CD1c-positive myeloid dendritic cell (primary cell): ENCODE measurements at regions not wholly inside any gene's neighbourhood (a gene's known extent, or its start where the extent isn't known, plus 50 kb on each side); places are given as distances from the start of the nearest gene placed in this dataset.

Experiments used
- DNase-seq: peaks from one replicate; pipeline ENCODE4 v3.0.0-alpha.2; 2016; ENCODE audit errors: extremely low spot score

DNA sequence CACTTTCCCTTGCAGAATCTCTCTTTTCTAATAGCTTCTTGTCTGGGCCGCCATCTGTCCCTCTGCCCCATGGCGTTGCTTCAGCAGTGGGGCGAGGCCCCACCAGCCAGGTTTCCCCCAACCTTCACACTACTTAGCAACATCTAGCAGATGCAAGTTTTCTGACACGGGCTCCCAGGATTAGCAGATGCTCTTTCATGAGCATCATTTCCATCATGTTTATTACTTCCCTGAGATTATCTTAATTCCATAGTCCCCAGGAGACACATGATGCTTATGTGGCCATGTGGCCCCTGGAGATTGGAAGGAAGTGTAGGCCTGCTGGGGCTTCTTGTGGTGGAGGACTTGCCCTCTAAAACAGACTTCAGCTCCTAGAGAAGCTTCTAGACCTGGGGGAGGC is 102.0 kb upstream of the MYL2 start:
- DNase-seq: no peak

DNA sequence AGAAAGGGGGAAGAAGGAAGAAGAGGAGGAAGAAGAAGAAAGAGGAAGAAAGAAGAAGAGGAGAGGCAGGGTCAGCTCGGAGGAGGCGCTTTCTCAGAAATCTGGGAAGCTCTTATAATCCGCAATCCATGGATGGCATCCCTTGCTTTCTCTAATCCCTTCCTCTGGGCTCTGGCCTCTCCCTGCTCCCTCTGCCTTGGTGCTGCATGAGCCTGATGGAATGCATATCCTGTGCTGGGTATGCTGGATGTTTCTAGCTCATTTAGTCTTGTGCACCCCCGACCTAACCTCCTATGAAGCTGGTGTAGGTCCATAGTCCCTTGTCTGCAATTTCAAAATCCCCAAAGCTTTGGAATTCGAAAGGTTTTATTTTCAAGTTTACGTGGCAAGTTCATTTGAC is 94.2 kb upstream of the MYL2 start:
- DNase-seq: no peak

DNA sequence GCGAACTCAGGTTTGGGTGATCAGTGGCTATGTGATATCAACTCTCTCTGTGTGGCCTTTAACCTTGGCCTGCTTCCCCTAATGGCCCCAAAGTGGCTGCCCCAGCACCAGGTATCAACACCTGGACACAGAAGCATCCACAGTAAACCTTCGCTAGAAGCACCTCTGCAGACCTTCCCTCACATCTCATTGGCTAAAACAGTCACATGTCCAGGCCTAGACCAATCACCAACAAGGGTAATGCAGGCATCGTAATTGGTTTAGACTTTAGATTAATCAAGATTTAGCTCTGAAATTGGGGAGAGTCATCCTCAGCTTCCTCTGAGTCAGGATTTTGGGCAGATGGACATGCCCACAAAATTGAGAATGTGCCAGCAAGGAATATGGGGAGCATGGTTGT is 92.5 kb upstream of the MYL2 start:
- no peak for DNase-seq

DNA sequence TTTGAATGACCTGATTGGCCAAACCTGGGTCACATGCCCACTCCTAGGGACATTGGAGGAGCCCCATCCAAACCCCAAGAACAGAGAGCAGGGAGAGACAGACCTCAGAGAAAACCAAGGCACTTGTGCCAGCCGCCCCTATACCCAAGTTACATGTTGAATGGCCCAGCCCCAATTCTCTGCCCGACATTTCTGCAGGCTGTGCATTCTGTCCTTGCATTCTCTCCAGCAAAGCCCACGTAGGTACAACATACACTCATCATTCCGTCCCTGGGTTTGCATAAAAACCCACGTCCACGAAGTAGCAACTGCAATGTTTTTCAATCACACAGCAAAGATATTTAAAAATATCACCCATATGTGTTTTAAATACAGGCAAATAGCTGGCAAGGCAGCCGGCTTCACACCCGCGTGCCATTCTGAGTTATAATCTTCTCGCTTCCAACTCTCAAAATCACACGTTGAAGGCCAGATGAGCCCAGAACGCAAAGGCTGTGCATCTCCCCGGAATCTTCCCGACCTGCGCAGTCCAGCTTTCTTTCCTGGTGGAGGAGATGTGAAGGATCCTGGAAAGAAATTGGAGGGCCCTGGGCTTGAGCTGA is 91.7 kb upstream of the MYL2 start:
- no peak for DNase-seq

DNA sequence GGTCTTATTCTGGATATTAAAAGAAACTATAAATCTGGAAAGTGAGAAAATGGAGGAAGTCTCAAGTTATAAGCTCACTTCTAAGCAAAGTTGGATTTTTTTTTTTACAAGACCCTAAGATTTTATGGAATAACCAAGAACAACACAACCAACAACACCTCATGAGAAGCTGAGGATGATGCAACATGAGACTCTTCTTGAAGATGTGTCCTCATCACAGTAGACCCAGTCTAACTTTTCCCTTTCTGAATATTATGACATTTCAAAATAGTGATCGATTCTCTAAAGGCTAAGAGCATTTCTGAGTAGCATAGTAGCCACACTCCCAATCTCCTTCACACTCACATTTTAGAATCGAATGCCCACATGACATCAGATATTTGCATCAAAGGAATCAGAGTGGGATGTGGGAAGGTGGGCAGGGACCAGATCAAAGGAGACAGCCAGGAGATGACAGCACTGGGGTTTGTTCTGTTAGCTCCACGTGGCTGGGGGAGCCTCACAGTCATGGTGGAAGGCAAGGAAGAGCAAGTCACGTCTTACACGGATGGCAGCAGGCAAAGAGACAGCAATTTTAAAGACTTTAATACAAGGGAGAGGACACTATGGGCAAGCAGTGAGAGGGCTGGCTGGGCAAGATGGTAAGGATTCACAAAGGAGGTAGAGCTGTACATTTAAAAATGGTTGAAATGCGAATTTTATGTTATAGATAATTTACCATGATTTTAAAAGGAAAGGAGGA is 90.7 kb upstream of the MYL2 start:
- no peak for DNase-seq

DNA sequence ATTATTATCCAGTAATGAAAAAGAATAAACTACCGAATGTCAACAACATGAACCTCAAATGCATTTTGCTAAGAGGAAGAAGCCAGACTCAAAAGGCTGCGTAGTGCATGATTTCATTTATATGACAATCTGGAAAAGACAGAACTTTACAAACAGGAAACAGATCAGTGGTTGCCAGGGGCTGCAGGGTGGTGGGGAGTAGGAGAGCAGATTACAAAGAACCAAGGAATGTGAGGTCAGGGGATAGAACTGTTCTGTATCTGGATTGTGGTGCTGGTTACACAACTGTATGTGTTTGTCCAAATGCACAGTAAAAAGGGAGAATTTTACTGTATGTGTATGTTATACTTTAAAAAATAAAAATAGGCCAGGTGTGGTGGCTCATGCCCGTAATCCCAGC is 89.7 kb upstream of the MYL2 start:
- DNase-seq: no peak

DNA sequence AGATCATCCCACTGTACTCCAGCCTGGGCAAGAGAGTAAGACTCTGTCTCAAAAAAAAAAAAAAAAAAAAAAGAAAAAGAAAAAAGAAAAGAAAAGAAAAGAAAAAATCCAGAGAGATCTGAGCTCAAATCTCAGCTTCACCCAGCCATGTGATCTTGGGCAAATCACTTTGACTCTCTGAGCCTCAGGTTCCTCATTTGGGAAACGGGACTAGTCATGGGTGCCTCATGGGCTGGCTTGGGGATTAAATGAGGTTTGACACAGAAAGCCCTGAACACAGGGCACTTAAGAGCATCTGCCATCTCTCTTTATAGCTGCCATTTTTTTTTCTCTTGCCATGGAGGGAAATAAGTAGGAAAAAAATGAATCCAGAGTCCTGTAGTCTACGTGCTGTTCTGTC is 86.2 kb upstream of the MYL2 start:
- peak; percentile 39 for DNase-seq

DNA sequence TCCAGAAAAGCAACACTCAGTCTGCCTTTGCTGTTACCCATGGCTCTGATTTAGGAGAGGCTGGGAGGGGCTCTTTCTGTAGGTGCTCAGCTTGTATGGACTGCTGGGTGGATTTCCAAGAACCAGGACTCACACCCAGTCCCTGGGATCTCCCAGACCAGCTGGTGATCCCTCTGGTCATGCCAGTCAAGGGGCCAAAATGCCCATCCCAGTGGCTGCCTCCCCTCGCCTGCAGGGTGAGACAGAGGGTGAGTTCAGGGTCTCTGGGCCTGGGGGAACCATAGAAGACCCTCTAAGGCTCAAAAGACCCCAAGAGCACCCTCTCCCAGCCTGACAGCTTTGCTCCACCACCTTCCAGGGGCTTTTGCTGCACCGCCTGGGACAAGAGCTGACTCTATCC is 78.6 kb upstream of the MYL2 start:
- no peak for DNase-seq

DNA sequence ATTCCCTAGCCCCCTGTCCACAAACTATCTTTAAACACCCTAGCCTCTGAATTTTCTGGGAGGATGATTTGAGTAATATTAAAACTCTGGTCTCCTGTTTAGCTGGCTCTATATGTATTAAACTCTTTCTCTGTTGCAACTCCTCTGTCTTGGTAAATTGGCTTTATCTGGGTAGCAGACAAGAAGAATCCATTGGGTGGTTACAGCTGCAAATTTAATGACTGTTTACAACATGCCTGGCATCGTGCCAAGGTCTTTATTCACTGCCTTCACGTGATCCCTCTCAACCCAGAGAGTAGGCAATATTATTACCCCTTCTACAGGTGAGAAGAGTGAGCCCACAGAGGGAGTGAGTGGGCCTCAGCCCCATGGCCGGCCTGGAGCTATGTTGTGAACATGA is 77.8 kb upstream of the MYL2 start:
- DNase-seq: no peak

DNA sequence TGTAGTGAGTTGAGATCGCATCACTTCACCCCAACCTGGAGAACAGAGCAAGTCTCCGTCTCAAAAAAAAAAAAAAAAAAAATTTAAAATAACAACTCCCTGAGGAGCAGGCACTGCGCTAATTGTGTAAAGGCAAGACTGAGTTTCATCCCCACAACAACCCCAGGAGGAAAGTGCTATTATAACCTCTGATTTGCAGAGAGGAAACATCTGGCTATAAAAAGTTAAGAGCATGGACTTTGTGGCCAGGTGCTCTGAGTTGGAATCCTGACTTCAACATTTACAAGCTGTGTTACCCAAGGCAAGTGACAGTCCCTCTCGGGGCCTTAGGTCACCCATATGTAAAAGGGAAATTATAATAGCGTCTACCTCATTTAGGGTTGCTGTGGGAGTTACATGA is 76.0 kb upstream of the MYL2 start:
- no peak for DNase-seq

DNA sequence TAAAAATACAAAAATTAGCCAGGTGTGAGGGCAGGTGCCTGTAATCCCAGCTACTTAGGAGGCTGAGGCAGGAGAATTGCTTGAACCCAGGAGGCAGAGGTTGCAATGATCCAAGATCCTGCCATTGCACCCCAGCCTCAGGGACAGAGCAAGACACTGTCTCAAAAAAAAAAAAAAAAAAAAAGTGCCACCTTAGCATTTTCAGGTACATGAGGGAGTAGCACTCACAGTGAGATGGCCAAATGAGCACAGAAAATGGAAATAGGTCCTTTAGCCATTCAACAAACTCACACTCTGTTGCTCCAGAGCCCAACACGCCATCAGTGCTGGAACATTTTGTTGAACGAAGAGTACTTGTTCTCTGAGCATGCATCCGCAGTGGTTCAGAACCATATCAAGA is 75.2 kb upstream of the MYL2 start:
- no peak for DNase-seq

DNA sequence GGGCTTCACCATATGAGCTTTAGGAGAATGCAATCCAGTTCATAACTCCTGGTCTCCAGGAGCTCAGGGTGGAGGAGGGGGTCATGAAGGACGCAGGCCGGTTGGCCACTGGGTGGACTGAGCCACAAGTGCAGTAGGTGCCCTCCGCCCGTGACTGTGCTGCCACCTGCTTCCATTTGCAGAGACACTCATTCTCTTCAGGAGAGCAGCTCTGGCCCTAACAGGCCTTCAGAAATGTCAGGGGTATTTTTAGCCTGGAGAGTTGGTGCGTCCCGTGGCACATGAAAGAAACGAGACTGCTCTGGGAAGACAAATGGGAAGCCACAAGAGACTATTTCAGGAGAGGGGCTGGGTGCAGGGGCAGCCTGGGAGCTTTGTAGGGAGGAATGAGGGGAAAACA is 74.6 kb upstream of the MYL2 start:
- no peak for DNase-seq

DNA sequence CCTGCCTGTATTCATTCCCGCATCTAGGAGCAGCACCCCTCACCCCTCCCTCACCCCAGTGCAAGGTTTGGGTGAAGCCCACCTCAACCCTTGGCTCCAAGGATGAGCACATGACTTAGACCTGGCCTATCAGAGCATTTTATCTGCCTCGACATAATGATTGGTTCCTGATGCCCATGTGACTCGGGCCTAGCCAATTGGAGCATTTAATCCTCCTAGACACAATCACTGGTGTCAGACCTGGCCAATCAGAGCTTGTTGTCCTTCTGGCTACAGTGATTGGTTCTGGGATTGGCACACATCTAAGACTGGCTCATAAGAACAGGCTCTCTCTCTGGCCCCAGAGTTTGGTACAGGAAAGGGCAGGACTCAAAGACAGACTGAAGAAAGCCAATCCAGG is 73.1 kb upstream of the MYL2 start:
- no peak for DNase-seq

DNA sequence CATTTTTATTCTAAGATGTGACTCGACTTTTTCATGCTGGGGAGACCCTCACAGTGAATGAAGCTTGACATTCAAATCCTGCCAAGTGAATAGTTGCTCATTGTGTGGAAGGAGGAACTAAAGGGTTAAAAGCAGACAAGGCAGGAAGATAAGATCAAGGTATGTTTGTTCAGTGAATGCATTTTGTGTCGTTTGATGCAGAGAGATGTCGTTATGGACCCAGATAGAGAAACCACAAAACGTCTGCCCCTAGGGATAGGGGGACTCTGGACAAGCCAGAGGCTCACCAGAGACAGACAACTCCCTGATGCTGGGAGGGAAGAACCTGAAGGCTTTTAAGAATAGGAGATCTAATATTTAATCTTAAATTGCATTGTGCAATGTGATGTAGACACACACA is 72.5 kb upstream of the MYL2 start:
- no peak for DNase-seq

DNA sequence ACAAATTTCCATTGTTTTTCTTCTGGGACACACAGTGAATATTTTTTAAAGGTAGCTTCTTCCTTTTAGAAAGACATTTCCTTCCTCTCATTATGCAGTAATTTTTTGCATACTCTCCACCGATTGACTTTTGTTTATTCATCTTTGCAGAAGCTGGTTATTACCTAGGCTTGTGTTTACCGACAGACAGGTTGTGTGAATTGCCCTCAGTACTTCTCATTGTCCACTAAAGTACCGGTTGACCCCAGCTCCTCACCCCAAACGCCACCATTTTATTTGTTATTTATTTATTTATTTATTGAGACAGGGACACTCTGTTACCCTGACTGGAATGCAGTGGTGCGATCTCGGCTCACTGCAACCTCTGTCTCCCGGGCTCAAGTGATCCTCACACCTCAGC is 63.4 kb upstream of the MYL2 start:
- no peak for DNase-seq

DNA sequence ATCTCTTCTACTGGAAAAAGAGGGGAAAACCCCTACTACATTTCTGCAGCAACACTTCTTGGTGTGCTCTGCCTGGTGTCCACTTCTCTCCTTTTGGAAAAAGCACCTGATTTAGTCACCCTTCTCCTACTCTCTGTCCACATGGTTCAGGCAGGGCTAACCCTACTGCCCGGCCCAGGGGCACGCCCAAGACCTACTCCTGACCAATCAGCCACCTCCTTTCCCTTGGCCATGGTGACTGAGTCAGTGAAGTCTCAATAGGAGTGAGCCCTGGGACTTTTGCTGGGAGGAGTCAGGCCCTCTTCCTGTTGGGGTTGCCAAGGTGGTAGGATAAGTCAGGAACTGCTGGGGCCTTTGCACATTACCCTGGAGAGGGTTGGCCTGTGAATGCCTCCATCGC is 52.5 kb upstream of the MYL2 start:
- DNase-seq: no peak

DNA sequence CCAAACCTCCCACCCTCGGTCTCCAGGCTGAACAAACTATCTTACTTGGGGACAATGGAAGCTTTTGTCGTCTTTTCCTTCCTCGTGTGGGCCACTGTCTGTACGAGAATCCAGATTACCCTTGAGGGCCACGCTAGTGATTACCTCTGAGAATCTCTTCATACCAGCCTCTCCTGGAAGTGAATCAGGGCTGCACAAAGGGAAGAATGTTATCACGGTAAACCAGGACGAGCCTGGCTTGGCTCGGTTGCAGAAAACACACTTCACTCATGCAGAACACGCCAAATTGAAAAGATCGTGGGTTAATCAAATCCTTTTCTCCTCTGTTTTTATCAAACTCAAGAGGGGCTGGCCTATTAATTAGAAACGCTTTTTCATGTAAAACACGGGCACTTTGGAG is 51.6 kb upstream of the MYL2 start:
- DNase-seq: no peak

DNA sequence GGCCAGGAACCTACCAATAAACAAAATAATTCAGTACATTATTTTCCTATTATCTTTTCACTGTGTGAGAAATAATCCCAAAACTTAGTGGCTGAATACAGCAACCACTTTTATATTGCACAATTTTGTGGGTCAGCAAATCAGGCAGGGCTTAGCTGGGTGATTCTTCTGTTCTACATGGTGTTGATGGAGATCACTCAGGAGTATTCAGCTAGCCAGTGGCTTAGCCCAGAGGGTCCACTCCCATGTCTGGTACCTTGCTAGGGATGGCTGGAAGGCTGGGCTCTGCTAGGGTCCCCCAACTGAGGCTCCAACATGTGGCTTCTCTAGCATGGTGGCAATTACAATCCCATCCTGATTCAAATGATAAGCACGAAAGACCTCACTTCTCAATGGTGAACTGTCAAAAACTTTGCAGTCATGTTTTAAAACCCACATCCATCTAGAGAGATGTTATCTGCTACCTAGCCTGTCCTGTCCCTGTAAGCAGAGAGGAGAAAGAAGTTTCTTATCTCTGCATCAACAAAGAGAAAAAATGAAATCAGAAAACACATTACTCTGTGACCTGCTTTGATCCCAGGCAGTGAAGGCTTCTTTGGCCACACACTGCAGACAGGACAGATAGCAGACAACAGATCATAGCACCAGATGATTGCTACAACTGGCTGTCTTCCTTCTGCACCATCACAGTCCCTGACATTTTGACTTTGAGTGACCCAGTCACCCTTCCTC is 51.0 kb upstream of the MYL2 start:
- DNase-seq: no peak
